Brain microvascular endothelial cell (primary cell): ENCODE measurements at regions not wholly inside any gene's neighbourhood (a gene's known extent, or its start where the extent isn't known, plus 50 kb on each side); places are given as distances from the start of the nearest gene placed in this dataset.

Experiments
- DNase-seq: peaks from one replicate; pipeline ENCODE4 v3.0.0-alpha.2; 2020
- H3K27ac ChIP-seq: fragments of 250-450 bp; sonication (Bioruptor Pico); 2 replicates; pipeline ENCODE4 v1.5.1; 2020; ENCODE audit warnings: mild to moderate bottlenecking, moderate library complexity
- H3K27me3 ChIP-seq: fragments of 250-450 bp; sonication (Bioruptor Pico); replicated peaks from 2 replicates; pipeline ENCODE4 v1.5.1; 2020; ENCODE audit warnings: mild to moderate bottlenecking
- H3K36me3 ChIP-seq: fragments of 250-450 bp; sonication (Bioruptor Pico); replicated peaks from 2 replicates; pipeline ENCODE4 v1.5.1; 2020; ENCODE audit warnings: mild to moderate bottlenecking
- H3K4me3 ChIP-seq: 2 replicates; pipeline ENCODE4 v1.5.1; 2011; ENCODE audit warnings: low read depth, mild to moderate bottlenecking, control low read depth, low read length, moderate library complexity
- CTCF ChIP-seq: IDR thresholded peaks from 2 replicates; pipeline ENCODE4 v1.5.1; 2011; ENCODE audit warnings: low read depth, mild to moderate bottlenecking, moderate library complexity, low read length, control low read depth, inconsistent platforms; ENCODE audit errors: missing control alignments
- in situ Hi-C: cut with HindIII; loops from 2 replicates; pipeline ENCODE4 v1.10.0; 2017; ENCODE audit warnings: low sequenced_read_pairs, low pct_ligation_motif_present

DNA sequence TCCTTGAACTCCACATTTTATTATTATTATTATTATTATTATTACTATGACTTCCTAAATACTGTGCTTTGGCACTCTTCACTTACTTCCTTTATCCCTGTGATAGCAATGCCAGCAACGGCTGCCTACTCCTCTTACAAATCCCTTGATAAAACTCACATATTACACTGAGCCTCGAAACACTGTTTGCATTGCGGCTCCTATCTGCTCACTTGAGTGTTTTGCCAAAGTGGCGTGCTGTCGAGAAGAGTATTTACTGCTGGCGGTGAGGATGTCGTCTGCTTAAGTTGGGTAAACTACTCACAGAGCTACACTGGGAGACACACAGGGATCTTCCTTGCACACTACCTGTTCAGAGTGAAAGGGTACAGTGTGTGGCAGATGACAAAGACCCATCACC lies 143.4 kb upstream of the VCX3A start:
- H3K27ac ChIP-seq, result no peak overlapping the region
- TF ChIP-seq CTCF, result no peak
- no peaks in the 10 kb centered on the region for H3K27me3 ChIP-seq
- DNase-seq, result no peak
- no peak overlapping the region for H3K4me3 ChIP-seq
- in situ Hi-C loops, result no loop called here
- no peaks in the 10 kb centered on the region for H3K36me3 ChIP-seq

DNA sequence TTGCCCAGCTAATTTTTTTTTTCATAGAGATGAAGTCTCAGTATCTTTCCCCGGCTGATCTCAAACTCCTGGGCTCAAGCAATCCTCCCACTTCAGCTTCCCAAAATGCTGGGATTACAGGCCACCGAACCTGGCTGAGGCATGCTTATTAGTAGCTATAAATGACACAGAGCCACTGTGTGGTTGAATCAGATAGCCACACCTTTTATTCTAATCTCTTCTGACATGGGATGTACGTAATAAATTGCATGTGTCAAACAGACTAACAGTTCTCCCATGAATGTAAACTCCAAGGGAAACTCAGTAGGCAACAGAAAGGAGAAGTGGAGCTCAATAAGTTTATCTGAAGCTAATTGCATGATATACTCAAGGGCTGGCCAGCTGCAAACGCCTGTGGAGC lies 139.8 kb upstream of the VCX3A start:
- TF ChIP-seq CTCF, result no peak
- DNase-seq, result no peak
- Histone ChIP-seq H3K27ac (no peak overlapping the region), H3K4me3 (no peak overlapping the region), H3K27me3 (no peaks in the 10 kb centered on the region), H3K36me3 (no peaks in the 10 kb centered on the region)
- in situ Hi-C loops, result no loop called here

DNA sequence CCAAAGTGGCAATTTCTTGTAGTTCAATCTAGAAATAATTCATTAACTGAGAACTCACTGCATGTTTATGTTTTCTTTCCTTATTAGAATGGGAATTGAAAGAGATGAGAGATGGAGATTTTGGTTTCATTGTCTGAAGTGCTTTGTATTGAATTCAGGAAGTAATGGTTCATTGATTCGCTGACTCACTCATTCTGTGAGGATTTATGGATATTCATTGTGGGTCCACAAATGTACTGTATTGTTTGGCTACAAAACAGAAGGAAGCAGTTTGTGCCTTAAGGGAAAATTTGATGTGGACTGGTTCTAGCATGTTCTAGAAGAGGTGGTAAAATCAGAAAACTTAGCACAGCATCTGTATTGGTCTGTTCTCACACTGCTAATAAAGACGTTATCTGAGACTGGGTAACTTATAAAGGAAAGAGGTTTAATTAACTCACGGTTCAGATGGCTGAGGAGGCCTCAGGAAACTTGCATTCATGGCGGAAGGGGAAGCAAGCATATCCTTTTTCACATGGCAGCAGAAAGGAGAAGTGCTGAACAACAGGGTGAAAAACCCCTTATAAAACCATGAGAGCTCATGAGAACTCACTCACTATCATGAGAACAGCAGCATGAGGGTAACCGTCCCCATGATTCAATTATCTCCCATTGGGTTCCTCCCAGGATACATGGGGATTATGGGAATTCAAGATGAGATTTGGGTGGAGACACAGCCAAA lies 132.3 kb upstream of the VCX3A start:
- in situ Hi-C loops, result no loop called here
- no peak for TF ChIP-seq CTCF
- no peak overlapping the region for H3K4me3 ChIP-seq
- no peaks in the 10 kb centered on the region for H3K36me3 ChIP-seq
- DNase-seq, result no peak
- no peak overlapping the region for H3K27ac ChIP-seq
- H3K27me3 ChIP-seq, result no peaks in the 10 kb centered on the region

DNA sequence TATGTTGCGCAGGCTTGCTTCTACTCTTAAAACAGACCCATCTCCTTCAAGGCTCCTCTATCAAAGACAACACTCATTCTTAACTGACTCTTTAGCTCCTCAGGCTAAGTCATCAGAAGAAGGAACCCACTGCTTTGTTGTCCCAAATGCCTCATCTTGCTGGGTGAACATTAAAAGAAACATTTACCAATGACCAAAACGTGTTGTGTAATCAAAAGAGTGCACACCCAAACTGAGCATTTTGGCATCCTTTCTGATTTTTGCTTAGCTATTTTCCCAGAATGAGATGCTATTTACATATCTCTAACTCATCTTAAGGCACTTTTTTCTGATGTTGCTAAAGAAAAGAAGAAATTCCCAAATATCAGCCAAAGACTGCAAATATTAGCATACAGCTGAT lies 131.7 kb upstream of the VCX3A start:
- no peak overlapping the region for H3K4me3 ChIP-seq
- no peak overlapping the region for H3K27ac ChIP-seq
- DNase-seq, result no peak
- in situ Hi-C loops, result no loop called here
- no peak for TF ChIP-seq CTCF
- H3K36me3 ChIP-seq, result no peaks in the 10 kb centered on the region
- H3K27me3 ChIP-seq, result no peaks in the 10 kb centered on the region

- DNase-seq, result no peak
- H3K27me3 ChIP-seq, result no peaks in the 10 kb centered on the region
- TF ChIP-seq CTCF, result no peak
- H3K4me3 ChIP-seq, result no peak overlapping the region
- H3K36me3 ChIP-seq, result no peaks in the 10 kb centered on the region
- H3K27ac ChIP-seq, result no peak overlapping the region
- in situ Hi-C loops, result no loop called here
Observed at GRCh38 chrX:6661736-6662135, 126.8 kb upstream of the VCX3A start.
